GM19043 (cell line): ENCODE measurements at regions not wholly inside any gene's neighbourhood (a gene's known extent, or its start where the extent isn't known, plus 50 kb on each side); places are given as distances from the start of the nearest gene placed in this dataset.

Experiments used
- ATAC-seq: cut with Tn5 transposase; IDR thresholded peaks from one replicate; pipeline ENCODE4 v1.9.1; 2021; ENCODE audit warnings: low read depth; ENCODE audit not compliant: unreplicated experiment

- ATAC-seq, result no peak
Observed at GRCh38 chr3:26343647-26344046, 278.9 kb upstream of the LRRC3B start.

GRCh38 chr3:26345613-26346012 is 277.0 kb upstream of the LRRC3B start:
- ATAC-seq, result no peak

- ATAC-seq, result no peak
Observed at GRCh38 chr3:26346497-26346896, 276.1 kb upstream of the LRRC3B start.

- ATAC-seq, result no peak
Observed at GRCh38 chr3:26347150-26347549, 275.4 kb upstream of the LRRC3B start.

- no peak for ATAC-seq
Observed at GRCh38 chr3:26350853-26351252, 271.7 kb upstream of the LRRC3B start.

GRCh38 chr3:26353097-26353496 is 269.5 kb upstream of the LRRC3B start:
- ATAC-seq, result no peak

GRCh38 chr3:26358405-26358804 is 264.2 kb upstream of the LRRC3B start:
- ATAC-seq, result no peak

GRCh38 chr3:26365706-26366105 is 256.9 kb upstream of the LRRC3B start:
- no peak for ATAC-seq

GRCh38 chr3:26368312-26368711 is 254.3 kb upstream of the LRRC3B start:
- no peak for ATAC-seq

- ATAC-seq, result no peak
Observed at GRCh38 chr3:26369133-26369532, 253.4 kb upstream of the LRRC3B start.

- ATAC-seq, result no peak
Observed at GRCh38 chr3:26375843-26376530, 246.6 kb upstream of the LRRC3B start.

- ATAC-seq, result no peak
Observed at GRCh38 chr3:26381411-26381810, 241.2 kb upstream of the LRRC3B start.

- no peak for ATAC-seq
Observed at GRCh38 chr3:26406636-26407035, 215.9 kb upstream of the LRRC3B start.

GRCh38 chr3:26418553-26418952 is 204.0 kb upstream of the LRRC3B start:
- no peak for ATAC-seq

- no peak for ATAC-seq
Observed at GRCh38 chr3:26422415-26422814, 200.2 kb upstream of the LRRC3B start.

GRCh38 chr3:26425076-26425475 is 197.5 kb upstream of the LRRC3B start:
- ATAC-seq, result no peak

- ATAC-seq, result no peak
Observed at GRCh38 chr3:26428992-26429391, 193.6 kb upstream of the LRRC3B start.

- ATAC-seq, result no peak
Observed at GRCh38 chr3:26437678-26438077, 184.9 kb upstream of the LRRC3B start.

- no peak for ATAC-seq
Observed at GRCh38 chr3:26438325-26438940, 184.1 kb upstream of the LRRC3B start.

- ATAC-seq, result no peak
Observed at GRCh38 chr3:26438981-26439884, 183.3 kb upstream of the LRRC3B start.

- ATAC-seq, result no peak
Observed at GRCh38 chr3:26449996-26450395, 172.6 kb upstream of the LRRC3B start.
